Activated T-cell treated with anti-CD3 and anti-CD28 coated beads for 4 hours (primary cell): ENCODE measurements at regions not wholly inside any gene's neighbourhood (a gene's known extent, or its start where the extent isn't known, plus 50 kb on each side); places are given as distances from the start of the nearest gene placed in this dataset.

ENCODE experiments used
- DNase-seq: peaks from one replicate; pipeline ENCODE4 v3.0.0-alpha.2; 2020

DNA sequence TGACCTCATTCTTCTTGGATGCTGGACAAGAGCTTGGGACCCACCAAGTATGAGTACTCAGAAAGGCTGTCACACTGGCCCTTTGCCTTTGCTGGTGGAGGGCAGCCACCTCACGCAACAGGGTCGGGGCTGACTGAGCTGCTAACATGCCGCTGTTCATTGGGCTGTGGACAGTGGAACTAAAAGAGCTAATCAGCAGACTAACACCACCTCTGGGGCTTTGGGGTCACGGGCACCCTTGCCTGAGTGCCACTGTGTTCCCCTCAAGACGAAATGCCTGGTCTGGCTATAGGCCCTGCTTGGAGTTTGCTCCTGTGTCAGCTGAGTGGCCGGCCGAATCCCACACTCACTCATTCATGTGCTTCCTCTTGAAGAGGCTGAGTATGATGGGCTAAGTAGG is 559.6 kb downstream of the SPRY1 start:
- no peak for DNase-seq

GRCh38 chr4:123966990-123967769 is 570.6 kb downstream of the SPRY1 start:
- DNase-seq, result no peak

DNA sequence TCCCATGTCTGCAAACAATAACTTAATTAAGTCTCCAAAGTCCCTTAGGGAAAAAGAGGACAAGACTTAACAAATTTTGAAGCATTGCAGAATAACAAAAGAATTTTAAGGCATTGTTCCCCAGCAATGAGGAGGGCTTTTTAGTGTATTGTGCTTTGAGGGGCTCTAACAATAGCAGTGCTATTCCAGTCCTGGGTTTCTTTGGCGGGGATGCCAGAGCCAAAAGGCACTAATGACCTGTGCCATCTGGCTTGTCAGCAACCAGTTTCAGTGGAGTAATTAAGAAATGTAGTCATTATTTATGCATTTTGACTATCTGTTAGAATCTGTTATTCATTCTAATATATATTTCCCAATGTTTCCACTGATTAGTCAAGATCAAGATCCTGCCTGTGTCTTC is 575.4 kb downstream of the SPRY1 start:
- DNase-seq, result no peak

DNA sequence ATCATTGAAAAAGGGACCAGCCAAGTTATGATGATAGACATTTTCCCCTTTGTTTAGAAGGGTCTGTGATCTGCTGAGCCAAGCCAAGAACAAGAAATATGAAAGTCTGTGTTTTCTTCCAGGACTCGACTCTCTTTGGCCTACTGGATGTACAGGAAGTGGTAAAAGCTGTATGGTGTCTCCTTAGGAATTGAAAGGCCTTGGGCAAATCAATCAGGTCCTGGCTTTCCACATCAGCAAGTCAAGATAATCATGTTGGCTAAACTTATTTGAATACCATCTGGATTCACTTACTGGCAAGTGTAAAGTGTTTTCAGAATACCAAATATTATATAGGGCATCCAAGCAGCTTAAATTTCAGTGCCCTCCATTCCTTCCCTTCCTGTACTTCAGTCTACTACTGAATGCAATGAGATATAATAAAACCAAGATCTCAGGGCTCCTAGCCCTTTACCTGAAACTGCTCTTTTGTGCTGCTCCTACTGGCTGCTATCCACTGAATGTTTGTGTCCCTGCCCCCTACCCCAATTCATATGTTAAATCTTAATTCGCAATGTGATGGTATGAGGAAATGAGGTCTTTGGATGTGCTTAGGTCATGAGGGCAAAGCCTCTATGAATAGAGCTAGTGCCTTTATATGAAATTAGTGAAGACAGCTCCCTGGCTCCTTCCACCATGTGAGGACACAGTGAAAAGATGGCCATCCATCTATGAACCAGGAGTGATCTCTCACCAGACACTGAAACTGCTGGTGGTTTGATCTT is 578.0 kb downstream of the SPRY1 start:
- no peak for DNase-seq

GRCh38 chr4:123976285-123976684 is 579.7 kb downstream of the SPRY1 start:
- DNase-seq, result no peak

GRCh38 chr4:123976819-123977218 is 580.2 kb downstream of the SPRY1 start:
- DNase-seq, result no peak

DNA sequence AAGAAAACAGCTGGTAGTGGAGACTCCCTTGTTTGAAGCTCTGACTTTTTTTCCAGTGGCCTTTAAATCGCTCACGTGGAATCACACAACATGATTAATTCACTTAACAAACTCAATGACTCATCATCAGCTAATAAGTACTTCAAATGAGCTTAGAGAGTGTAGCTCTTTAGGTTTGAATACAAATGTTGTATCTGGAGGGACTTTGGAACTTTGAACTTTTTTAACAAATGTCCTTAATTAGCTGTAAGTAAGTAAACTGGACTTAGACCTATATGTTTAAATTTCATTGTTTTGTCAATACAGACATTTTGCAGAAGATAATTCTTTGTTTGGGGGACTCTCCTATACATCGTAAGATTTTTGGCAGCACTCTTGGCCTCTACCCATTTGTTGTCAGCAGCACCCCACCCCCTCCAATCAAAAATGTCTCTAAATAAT is 581.1 kb downstream of the SPRY1 start:
- DNase-seq, result no peak

DNA sequence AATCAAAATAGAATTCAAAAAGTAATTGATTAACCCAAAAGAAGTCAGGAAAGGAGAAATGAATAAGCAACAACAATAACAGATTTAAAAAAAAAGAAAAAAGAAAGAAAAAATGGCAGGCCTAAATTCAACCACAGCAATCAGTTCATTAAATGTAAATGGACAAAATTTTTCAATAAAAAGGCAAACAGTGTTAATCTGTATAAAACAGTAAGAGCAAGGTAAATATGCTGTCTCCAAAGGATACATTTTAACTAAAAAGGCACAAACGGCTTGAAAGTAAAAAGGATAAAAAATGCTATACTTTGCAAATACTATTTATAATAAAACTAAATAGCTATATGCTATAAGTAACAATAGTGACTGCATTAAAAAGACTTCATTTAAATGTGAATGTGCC is 582.0 kb downstream of the SPRY1 start:
- no peak for DNase-seq

GRCh38 chr4:123980736-123981300 is 584.2 kb downstream of the SPRY1 start:
- no peak for DNase-seq

DNA sequence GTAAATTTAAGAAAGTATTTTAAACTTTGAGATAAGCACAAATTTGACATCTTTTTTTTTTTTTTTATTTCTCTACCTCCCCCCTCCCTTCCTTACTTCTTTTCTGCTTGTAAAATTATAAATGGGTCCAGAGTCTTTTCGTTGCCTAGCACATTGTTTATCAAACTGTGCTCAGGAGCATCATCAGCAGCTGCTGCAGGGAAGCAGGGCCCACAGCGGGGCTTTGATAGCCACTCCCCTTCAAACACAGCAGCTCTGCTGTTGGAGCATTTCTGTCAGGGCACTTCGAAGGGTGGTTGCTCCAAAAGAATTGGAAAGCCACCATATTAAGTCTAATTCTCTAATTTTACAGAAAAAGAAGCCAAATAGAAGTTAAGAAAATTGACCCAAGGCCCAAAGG is 588.3 kb downstream of the SPRY1 start:
- no peak for DNase-seq

- no peak for DNase-seq
Observed at GRCh38 chr4:123986268-123986798, 589.7 kb downstream of the SPRY1 start.

DNA sequence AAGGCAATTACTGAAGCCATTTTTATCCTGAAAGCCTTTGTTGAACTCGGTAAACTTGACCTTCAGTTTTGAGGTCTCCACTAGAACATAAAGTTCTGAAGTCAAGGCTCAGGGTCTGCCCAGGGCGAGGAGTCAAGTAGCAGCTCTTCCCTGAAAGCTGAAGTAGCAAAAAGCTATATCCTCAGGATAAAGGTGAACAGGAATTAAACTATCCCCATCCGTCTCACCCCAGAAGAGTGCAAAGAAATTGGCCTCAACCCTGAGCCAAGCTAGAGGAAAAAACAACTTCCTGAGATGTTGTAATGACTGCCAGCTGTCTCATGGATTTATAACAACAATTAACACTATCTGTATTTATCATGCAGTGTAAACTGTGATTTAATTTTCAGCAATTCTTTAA is 590.8 kb downstream of the SPRY1 start:
- no peak for DNase-seq

GRCh38 chr4:123990310-123990870 is 593.8 kb downstream of the SPRY1 start:
- DNase-seq, result no peak

- no peak for DNase-seq
Observed at GRCh38 chr4:123994917-123995316, 598.3 kb downstream of the SPRY1 start.

- no peak for DNase-seq
Observed at GRCh38 chr4:123995936-123996335, 599.3 kb downstream of the SPRY1 start.

DNA sequence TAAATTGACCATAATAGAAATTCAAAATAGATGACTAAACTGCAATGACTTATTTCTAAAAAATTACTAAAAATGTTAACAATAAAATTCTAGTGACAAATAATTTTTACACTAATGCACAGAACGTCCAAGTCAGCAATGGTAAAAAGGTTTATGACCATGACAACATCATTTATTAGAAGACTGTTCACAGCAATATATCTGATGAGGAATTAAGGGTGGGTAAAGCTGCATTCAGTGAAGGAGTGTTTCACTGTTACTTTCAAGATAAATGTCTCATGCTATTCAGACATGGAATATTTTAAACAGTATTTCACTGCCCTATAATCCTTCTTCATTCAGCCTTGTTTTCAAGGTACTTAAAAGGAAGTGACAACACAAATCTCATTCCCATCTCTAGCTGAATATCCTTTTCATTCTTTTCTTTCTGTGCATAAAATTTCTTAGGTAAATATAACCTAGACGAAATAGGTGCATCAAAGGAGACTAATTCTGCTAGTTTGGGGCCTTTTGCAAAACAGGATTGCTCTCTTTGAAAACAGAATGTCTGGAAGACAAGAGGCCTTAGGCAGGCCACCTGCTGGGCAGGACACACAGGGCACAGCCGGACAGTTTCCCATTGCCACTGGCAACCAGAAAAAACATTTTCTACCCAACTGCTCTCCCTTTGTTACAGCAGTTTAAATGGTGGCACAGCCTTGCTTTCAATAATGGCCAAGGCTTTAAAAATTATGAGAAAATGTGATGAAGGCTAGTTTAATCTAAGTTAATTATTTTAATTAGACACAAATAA is 600.3 kb downstream of the SPRY1 start:
- no peak for DNase-seq

- DNase-seq, result no peak
Observed at GRCh38 chr4:123997776-123998449, 601.3 kb downstream of the SPRY1 start.

GRCh38 chr4:124000233-124000632 is 603.6 kb downstream of the SPRY1 start:
- no peak for DNase-seq

DNA sequence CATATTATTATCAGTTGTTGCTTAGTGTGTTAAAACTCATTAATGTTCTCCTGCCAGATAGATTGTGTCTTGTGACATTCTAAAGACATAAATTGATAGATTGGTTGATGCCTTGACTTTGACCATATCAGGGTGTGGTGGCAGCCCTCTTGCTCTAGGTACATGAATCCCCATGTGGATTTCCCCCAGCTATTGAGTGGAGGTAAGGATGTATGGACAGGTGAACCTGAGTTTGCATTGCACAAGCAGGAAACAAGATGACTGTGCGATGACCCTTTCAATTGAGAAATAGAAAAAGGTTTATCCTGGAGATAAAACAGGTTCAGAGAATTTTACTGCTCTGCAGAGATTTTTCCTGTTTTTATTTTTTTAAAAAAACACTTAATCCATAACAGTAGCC is 619.2 kb downstream of the SPRY1 start:
- DNase-seq, result no peak

- DNase-seq, result no peak
Observed at GRCh38 chr4:124017185-124017785, 620.7 kb downstream of the SPRY1 start.
